Hepatocyte (in vitro differentiated cells): ENCODE measurements at regions not wholly inside any gene's neighbourhood (a gene's known extent, or its start where the extent isn't known, plus 50 kb on each side); places are given as distances from the start of the nearest gene placed in this dataset.

Experiments
- CTCF ChIP-seq: fragments of 200-600 bp; sonication (generic); IDR thresholded peaks from 2 replicates; pipeline ENCODE4 v1.5.1; 2016; ENCODE audit warnings: antibody characterized with exemption, mild to moderate bottlenecking; ENCODE audit not compliant: poor library complexity
- EZH2 ChIP-seq: fragments of 200-600 bp; sonication (generic); IDR thresholded peaks from 2 replicates; pipeline ENCODE4 v1.6.1; 2016; ENCODE audit warnings: antibody characterized with exemption, mild to moderate bottlenecking, borderline replicate concordance

GRCh38 chr14:42488965-42489364, 882.3 kb downstream of the LRFN5 start:
- no peak for TF ChIP-seq EZH2
- TF ChIP-seq CTCF = no peak
